Liver (tissue), 3 donors: ENCODE measurements at regions not wholly inside any gene's neighbourhood (a gene's known extent, or its start where the extent isn't known, plus 50 kb on each side); places are given as distances from the start of the nearest gene placed in this dataset.

Source experiments
- FOXA1 ChIP-seq: IDR thresholded peaks from 2 replicates; pipeline ENCODE4 v1.6.1; 2016; ENCODE audit warnings: antibody characterized with exemption
- JUND ChIP-seq, 2 donors: IDR thresholded peaks; 2 replicates each; pipeline ENCODE4 v1.6.1; 2016; ENCODE audit warnings: antibody characterized with exemption in 2 of 2
- TAF1 ChIP-seq: conservative IDR thresholded peaks from 2 replicates; pipeline ENCODE4 v1.6.1; 2016; ENCODE audit warnings: antibody characterized with exemption, mild to moderate bottlenecking
- TF ChIP-seq, protein P1 (sequence below): fragments of 150-350 bp; IDR thresholded peaks from 2 replicates; pipeline ENCODE4 v1.5.1; 2017; ENCODE audit warnings: improper control_type of control experiment, low read depth, low read length; ENCODE audit not compliant: missing input control
- TF ChIP-seq, protein P2 (sequence below): IDR thresholded peaks from 2 replicates; pipeline ENCODE4 v1.6.1; 2016; ENCODE audit warnings: antibody characterized with exemption, mild to moderate bottlenecking
- donor health status: healthy.
- donor health status: healthy.

GRCh38 chr13:22210134-22210930 lies 539.5 kb downstream of the FGF9 start:
- TF ChIP-seq TAF1, result no peak
- no peak for TF ChIP-seq JUND (IDR thresholded peaks at IDR 0.05)
- TF ChIP-seq, protein P1, sequence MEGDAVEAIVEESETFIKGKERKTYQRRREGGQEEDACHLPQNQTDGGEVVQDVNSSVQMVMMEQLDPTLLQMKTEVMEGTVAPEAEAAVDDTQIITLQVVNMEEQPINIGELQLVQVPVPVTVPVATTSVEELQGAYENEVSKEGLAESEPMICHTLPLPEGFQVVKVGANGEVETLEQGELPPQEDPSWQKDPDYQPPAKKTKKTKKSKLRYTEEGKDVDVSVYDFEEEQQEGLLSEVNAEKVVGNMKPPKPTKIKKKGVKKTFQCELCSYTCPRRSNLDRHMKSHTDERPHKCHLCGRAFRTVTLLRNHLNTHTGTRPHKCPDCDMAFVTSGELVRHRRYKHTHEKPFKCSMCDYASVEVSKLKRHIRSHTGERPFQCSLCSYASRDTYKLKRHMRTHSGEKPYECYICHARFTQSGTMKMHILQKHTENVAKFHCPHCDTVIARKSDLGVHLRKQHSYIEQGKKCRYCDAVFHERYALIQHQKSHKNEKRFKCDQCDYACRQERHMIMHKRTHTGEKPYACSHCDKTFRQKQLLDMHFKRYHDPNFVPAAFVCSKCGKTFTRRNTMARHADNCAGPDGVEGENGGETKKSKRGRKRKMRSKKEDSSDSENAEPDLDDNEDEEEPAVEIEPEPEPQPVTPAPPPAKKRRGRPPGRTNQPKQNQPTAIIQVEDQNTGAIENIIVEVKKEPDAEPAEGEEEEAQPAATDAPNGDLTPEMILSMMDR, result no peak
- TF ChIP-seq, protein P2, sequence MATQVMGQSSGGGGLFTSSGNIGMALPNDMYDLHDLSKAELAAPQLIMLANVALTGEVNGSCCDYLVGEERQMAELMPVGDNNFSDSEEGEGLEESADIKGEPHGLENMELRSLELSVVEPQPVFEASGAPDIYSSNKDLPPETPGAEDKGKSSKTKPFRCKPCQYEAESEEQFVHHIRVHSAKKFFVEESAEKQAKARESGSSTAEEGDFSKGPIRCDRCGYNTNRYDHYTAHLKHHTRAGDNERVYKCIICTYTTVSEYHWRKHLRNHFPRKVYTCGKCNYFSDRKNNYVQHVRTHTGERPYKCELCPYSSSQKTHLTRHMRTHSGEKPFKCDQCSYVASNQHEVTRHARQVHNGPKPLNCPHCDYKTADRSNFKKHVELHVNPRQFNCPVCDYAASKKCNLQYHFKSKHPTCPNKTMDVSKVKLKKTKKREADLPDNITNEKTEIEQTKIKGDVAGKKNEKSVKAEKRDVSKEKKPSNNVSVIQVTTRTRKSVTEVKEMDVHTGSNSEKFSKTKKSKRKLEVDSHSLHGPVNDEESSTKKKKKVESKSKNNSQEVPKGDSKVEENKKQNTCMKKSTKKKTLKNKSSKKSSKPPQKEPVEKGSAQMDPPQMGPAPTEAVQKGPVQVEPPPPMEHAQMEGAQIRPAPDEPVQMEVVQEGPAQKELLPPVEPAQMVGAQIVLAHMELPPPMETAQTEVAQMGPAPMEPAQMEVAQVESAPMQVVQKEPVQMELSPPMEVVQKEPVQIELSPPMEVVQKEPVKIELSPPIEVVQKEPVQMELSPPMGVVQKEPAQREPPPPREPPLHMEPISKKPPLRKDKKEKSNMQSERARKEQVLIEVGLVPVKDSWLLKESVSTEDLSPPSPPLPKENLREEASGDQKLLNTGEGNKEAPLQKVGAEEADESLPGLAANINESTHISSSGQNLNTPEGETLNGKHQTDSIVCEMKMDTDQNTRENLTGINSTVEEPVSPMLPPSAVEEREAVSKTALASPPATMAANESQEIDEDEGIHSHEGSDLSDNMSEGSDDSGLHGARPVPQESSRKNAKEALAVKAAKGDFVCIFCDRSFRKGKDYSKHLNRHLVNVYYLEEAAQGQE, result no peak
- TF ChIP-seq FOXA1, result no peak
